GM12878 (cell line): ENCODE measurements at regions not wholly inside any gene's neighbourhood (a gene's known extent, or its start where the extent isn't known, plus 50 kb on each side); places are given as distances from the start of the nearest gene placed in this dataset.

Experiments used
- ATAC-seq: fragments of 200-7000 bp; cut with Tn5 transposase; 3 replicates; pipeline ENCODE4 v1.9.1; 2020; ENCODE audit warnings: mild to moderate bottlenecking, moderate library complexity
- BruUV-seq: library from RNA; stranded (reverse); fragments of 400-500 nt; replicated peaks from 2 replicates; lab custom pipeline; 2021; lab: Mats Ljungman, UMichigan
- CTCF ChIA-PET: fragments of 300-600 bp; sonication (Branson Sonifier 250); formaldehyde crosslinking; extraction: SDS; loops from one replicate; lab custom pipeline; 2021; ENCODE audit warnings: inconsistent platforms; lab: Yijun Ruan, JAX
- POLR2A ChIA-PET: fragments of 350-600 bp; formaldehyde crosslinking; extraction: SDS; loops from one replicate; lab custom pipeline; 2021; ENCODE audit warnings: inconsistent platforms; lab: Charles Lee
- RAD21 ChIA-PET: fragments of 300-600 bp; sonication (Branson Sonifier 250); formaldehyde crosslinking; loops from one replicate; lab custom pipeline; 2023; ENCODE audit warnings: antibody characterized with exemption; ENCODE audit not compliant: unreplicated experiment; lab: Charles Lee
- SMC1A ChIA-PET: fragments of 300-600 bp; sonication (Branson Sonifier 250); formaldehyde crosslinking; loops from one replicate; lab custom pipeline; 2023; ENCODE audit not compliant: unreplicated experiment, uncharacterized antibody; lab: Charles Lee
- DNase-seq: peaks from one replicate; pipeline ENCODE4 v3.0.0-alpha.2; 2011; ENCODE audit warnings: low read depth, low spot score
- FAIRE-seq: peaks from 3 replicates; lab custom pipeline; 2011; peaks lifted over from hg19 to GRCh38; lab: Jason Lieb, UNC
- H2AFZ ChIP-seq: 2 replicates; pipeline ENCODE4 v1.6.0; 2011; ENCODE audit warnings: low read depth, low read length, control low read depth; ENCODE audit not compliant: control insufficient read depth
- H3K27ac ChIP-seq: 2 replicates; pipeline ENCODE4 v1.5.1; 2011; ENCODE audit warnings: control low read depth; ENCODE audit not compliant: control insufficient read depth, insufficient read depth
- H3K27me3 ChIP-seq, 2 experiments: replicated peaks in 1 of 2; 2 replicates each; pipeline versions ENCODE4 v1.6.0 to v1.6.1; 2011; ENCODE audit warnings: low read length in 1 of 2; ENCODE audit not compliant: control insufficient read depth in 2 of 2, insufficient read depth in 2 of 2
- H3K36me3 ChIP-seq, 2 experiments: 2 replicates each; pipeline ENCODE4 v1.5.1; 2011; ENCODE audit warnings: low read length in 1 of 2; ENCODE audit not compliant: control insufficient read depth in 2 of 2, insufficient read depth in 2 of 2
- H3K4me1 ChIP-seq: 2 replicates; pipeline ENCODE4 v1.6.1; 2011; ENCODE audit warnings: mild to moderate bottlenecking, low read length, moderate library complexity, mixed read lengths; ENCODE audit not compliant: control insufficient read depth, insufficient read depth
- H3K4me2 ChIP-seq: 2 replicates; pipeline ENCODE4 v1.6.0; 2011; ENCODE audit warnings: control low read depth; ENCODE audit not compliant: control insufficient read depth, insufficient read depth
- H3K4me3 ChIP-seq: fragments of 200-600 bp; sonication (generic); 2 replicates; pipeline ENCODE4 v1.5.1; 2016
- H3K79me2 ChIP-seq: 2 replicates; pipeline ENCODE4 v1.6.0; 2011; ENCODE audit warnings: low read length; ENCODE audit not compliant: control insufficient read depth, insufficient read depth
- H3K9ac ChIP-seq: 2 replicates; pipeline ENCODE4 v1.8.0; 2011; ENCODE audit warnings: low read length, control low read depth, mixed read lengths; ENCODE audit not compliant: control insufficient read depth, insufficient read depth
- H3K9me3 ChIP-seq: replicated peaks from 3 replicates; pipeline ENCODE4 v1.5.1; 2011; ENCODE audit warnings: mild to moderate bottlenecking, low read length; ENCODE audit not compliant: control insufficient read depth, insufficient read depth
- H4K20me1 ChIP-seq: 2 replicates; pipeline ENCODE4 v1.6.0; 2011; ENCODE audit not compliant: control insufficient read depth, insufficient read depth
- CHD2 ChIP-seq: IDR thresholded peaks from 2 replicates; pipeline ENCODE4 v1.6.1; 2011; ENCODE audit warnings: low read depth, low read length, improper control_type of control experiment, borderline replicate concordance
- CUX1 ChIP-seq: IDR thresholded peaks from 2 replicates; pipeline ENCODE4 v1.6.1; 2012; ENCODE audit warnings: improper control_type of control experiment, low read depth, low read length; ENCODE audit not compliant: insufficient replicate concordance
- ETV6 ChIP-seq, 2 experiments: fragments of 450-650 bp in 1 of 2; IDR thresholded peaks in 1 of 2; conservative IDR thresholded peaks in 1 of 2; 2 replicates each; pipeline ENCODE4 v1.6.1; 2014; ENCODE audit warnings: antibody characterized with exemption in 1 of 2, borderline replicate concordance in 1 of 2, low read depth in 1 of 2, mild to moderate bottlenecking in 1 of 2, moderate library complexity in 1 of 2
- HDAC6 ChIP-seq: fragments of 200-600 bp; sonication (generic); IDR thresholded peaks from one replicate; pipeline ENCODE4 v1.8.0; 2017; ENCODE audit warnings: antibody characterized with exemption; ENCODE audit not compliant: unreplicated experiment
- RB1 ChIP-seq: fragments of 450-650 bp; formaldehyde crosslinking; IDR thresholded peaks from 2 replicates; pipeline ENCODE4 v1.6.1; 2017; ENCODE audit warnings: mild to moderate bottlenecking, borderline replicate concordance
- REST ChIP-seq: IDR thresholded peaks from 2 replicates; pipeline ENCODE4 v1.6.1; 2012; ENCODE audit warnings: mild to moderate bottlenecking, low read depth, low read length
- RUNX3 ChIP-seq: IDR thresholded peaks from 2 replicates; pipeline ENCODE4 v1.6.1; 2012; ENCODE audit warnings: low read length, inconsistent platforms
- TARDBP ChIP-seq: IDR thresholded peaks from 2 replicates; pipeline ENCODE4 v1.6.1; 2016; ENCODE audit warnings: borderline replicate concordance
- YBX1 ChIP-seq: fragments of 450-650 bp; IDR thresholded peaks from 2 replicates; pipeline ENCODE4 v1.6.1; 2016; ENCODE audit warnings: antibody characterized with exemption
- ZNF217 ChIP-seq: fragments of 450-650 bp; IDR thresholded peaks from 2 replicates; pipeline ENCODE4 v1.6.1; 2017; ENCODE audit warnings: antibody characterized with exemption, mild to moderate bottlenecking
- WGBS: methylation state at CpG from one replicate; pipeline ENCODE4 v1.1.6; 2016; ENCODE audit warnings: low lambda C conversion rate; ENCODE audit not compliant: insufficient replicate concordance, insufficient coverage; ENCODE audit errors: missing lambda C conversion rate; 5-methylcytosine and 5-hydroxymethylcytosine counted together
- in situ Hi-C: fragments of 300-500 bp; cut with MboI; formaldehyde crosslinking; loops from 9 replicates; pipeline ENCODE4 v1.14.3; 2018; ENCODE audit warnings: mixed read lengths
- intact Hi-C: fragments of 100-400 bp; cut with micrococcal nuclease; formaldehyde crosslinking; loops from one replicate; pipeline ENCODE4 v1.14.2; 2022; ENCODE audit not compliant: unreplicated experiment
- TF ChIP-seq, protein P1 (sequence below): fragments of 450-650 bp; IDR thresholded peaks from 2 replicates; pipeline ENCODE4 v1.6.1; 2017; ENCODE audit warnings: antibody characterized with exemption, mild to moderate bottlenecking, moderate library complexity

- TF ChIP-seq CUX1, result no peak
- no peak for TF ChIP-seq CHD2
- TF ChIP-seq ZNF217, result no peak
- TF ChIP-seq TARDBP, result no peak
Measured at GRCh38 chr21:20507783-20508182, 490.4 kb upstream of the NCAM2 start (continued).

DNA sequence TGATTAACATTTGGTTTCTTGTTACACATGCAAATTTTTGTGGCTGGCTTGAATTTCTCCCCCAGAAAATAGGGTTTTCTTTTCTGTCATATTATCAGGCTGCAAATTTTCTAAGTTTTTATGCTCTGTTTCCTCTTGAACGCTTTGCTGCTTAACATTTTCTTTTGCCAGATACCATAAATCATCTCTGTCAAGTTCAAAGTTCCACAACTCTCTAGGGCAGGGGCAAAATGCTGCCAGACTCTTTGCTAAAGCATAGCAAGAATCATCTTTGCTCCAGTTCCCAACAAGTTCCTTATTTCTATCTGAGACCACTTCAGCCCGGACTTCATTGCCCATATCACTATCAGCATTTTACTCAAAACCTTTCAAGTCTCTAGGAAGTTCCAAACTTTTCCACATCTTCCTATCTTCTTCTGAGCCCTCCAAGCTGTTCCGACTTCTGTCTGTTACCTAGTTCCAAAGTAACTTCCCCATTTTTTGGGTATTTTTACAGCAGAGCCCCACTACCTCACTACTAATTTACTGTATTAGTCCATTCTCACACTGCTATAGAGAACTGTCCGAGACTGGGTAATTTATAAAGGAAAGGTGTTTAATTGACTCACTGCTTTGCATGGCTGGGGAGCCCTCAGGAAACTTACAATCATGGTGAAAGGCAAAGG, 486.9 kb upstream of the NCAM2 start:
- RAD21 ChIA-PET, result no interaction called here
- SMC1A ChIA-PET, result no interaction called here
- TF ChIP-seq RUNX3, result no peak
- no peak for TF ChIP-seq RB1
- TF ChIP-seq YBX1, result no peak
- no peak for TF ChIP-seq REST
- TF ChIP-seq ETV6 (conservative IDR thresholded peaks at IDR 0.05 in 1 of 2, IDR thresholded peaks at IDR 0.05 in 1 of 2; ENCODE audit: borderline replicate concordance in 1 of 2, low read depth in 1 of 2), result no peak
- TF ChIP-seq, protein P1, sequence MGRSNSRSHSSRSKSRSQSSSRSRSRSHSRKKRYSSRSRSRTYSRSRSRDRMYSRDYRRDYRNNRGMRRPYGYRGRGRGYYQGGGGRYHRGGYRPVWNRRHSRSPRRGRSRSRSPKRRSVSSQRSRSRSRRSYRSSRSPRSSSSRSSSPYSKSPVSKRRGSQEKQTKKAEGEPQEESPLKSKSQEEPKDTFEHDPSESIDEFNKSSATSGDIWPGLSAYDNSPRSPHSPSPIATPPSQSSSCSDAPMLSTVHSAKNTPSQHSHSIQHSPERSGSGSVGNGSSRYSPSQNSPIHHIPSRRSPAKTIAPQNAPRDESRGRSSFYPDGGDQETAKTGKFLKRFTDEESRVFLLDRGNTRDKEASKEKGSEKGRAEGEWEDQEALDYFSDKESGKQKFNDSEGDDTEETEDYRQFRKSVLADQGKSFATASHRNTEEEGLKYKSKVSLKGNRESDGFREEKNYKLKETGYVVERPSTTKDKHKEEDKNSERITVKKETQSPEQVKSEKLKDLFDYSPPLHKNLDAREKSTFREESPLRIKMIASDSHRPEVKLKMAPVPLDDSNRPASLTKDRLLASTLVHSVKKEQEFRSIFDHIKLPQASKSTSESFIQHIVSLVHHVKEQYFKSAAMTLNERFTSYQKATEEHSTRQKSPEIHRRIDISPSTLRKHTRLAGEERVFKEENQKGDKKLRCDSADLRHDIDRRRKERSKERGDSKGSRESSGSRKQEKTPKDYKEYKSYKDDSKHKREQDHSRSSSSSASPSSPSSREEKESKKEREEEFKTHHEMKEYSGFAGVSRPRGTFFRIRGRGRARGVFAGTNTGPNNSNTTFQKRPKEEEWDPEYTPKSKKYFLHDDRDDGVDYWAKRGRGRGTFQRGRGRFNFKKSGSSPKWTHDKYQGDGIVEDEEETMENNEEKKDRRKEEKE, result no peak
- TF ChIP-seq HDAC6, result no peak

More for the DNA sequence above, 486.9 kb upstream of the NCAM2 start:
- H3K9me3 ChIP-seq, result no peaks in the 10 kb centered on the region; the same call in 2 of the 3 replicates
- 0% methylated on average over 4 of the region's 4 CpGs for WGBS
- H3K27me3 ChIP-seq, result no peaks in the 10 kb centered on the region
- no peak overlapping the region for H3K4me3 ChIP-seq
- ATAC-seq, result no peak
- no peak for DNase-seq
- CTCF ChIA-PET, result no interaction called here
- no peak overlapping the region for H3K9ac ChIP-seq
- no peaks in the 10 kb centered on the region for H3K4me1 ChIP-seq
- in situ Hi-C loops (no loop called here), intact Hi-C loops (no loop called here)
- H3K79me2 ChIP-seq, result no peaks in the 10 kb centered on the region
- no peak overlapping the region for H3K27ac ChIP-seq
- no peaks in the 10 kb centered on the region for H4K20me1 ChIP-seq
- H2AFZ ChIP-seq, result no peak overlapping the region
- no peak for FAIRE-seq
- H3K36me3 ChIP-seq, result no peaks in the 10 kb centered on the region
- POLR2A ChIA-PET, result no interaction called here
- H3K4me2 ChIP-seq, result no peak overlapping the region
- no TSS peak for BruUV-seq
